Neutrophil (primary cell): ENCODE measurements at regions not wholly inside any gene's neighbourhood (a gene's known extent, or its start where the extent isn't known, plus 50 kb on each side); places are given as distances from the start of the nearest gene placed in this dataset.

Experiments
- H3K27ac ChIP-seq: fragments of 200-600 bp; sonication (generic); 2 replicates; pipeline ENCODE4 v1.5.1; 2016; ENCODE audit warnings: mild to moderate bottlenecking, moderate library complexity
- H3K27me3 ChIP-seq: fragments of 200-600 bp; sonication (generic); 2 replicates; pipeline ENCODE4 v1.6.0; 2016; ENCODE audit warnings: mild to moderate bottlenecking
- H3K36me3 ChIP-seq: fragments of 200-600 bp; sonication (generic); 2 replicates; pipeline ENCODE4 v1.5.1; 2017
- H3K4me1 ChIP-seq, 2 experiments: fragments of 200-600 bp in 1 of 2; sonication (generic) in 1 of 2; 1 replicate in 1 of 2; 2 replicates in 1 of 2; pipeline versions ENCODE4 v1.5.1 to v1.6.1; 2013 to 2016; ENCODE audit warnings: low read depth in 1 of 2, low read length in 1 of 2, mild to moderate bottlenecking in 1 of 2, moderate library complexity in 1 of 2; ENCODE audit not compliant: control insufficient read depth in 1 of 2, insufficient read depth in 1 of 2
- H3K4me3 ChIP-seq, 2 experiments: fragments of 200-600 bp in 1 of 2; sonication (generic) in 1 of 2; 1 replicate in 1 of 2; 2 replicates in 1 of 2; pipeline ENCODE4 v1.5.1; 2013 to 2016; ENCODE audit warnings: low read depth in 1 of 2, low read length in 1 of 2, mild to moderate bottlenecking in 1 of 2, moderate library complexity in 1 of 2
- H3K9me3 ChIP-seq: fragments of 200-600 bp; sonication (generic); 2 replicates; pipeline ENCODE4 v1.5.1; 2016
- TF ChIP-seq, protein P1 (sequence below): fragments of 200-600 bp; sonication (generic); IDR thresholded peaks from 2 replicates; pipeline ENCODE4 v1.5.1; 2016; ENCODE audit warnings: antibody characterized with exemption

GRCh38 chr5:166377756-166378155 lies 1913.7 kb upstream of the WWC1 start:
- Histone ChIP-seq H3K36me3 (no peaks in the 10 kb centered on the region), H3K27ac (no peak overlapping the region), H3K9me3 (no peaks in the 10 kb centered on the region), H3K4me3 (no peak overlapping the region), H3K27me3 (no peaks in the 10 kb centered on the region), H3K4me1 (no peaks in the 10 kb centered on the region)
- TF ChIP-seq, protein P1, sequence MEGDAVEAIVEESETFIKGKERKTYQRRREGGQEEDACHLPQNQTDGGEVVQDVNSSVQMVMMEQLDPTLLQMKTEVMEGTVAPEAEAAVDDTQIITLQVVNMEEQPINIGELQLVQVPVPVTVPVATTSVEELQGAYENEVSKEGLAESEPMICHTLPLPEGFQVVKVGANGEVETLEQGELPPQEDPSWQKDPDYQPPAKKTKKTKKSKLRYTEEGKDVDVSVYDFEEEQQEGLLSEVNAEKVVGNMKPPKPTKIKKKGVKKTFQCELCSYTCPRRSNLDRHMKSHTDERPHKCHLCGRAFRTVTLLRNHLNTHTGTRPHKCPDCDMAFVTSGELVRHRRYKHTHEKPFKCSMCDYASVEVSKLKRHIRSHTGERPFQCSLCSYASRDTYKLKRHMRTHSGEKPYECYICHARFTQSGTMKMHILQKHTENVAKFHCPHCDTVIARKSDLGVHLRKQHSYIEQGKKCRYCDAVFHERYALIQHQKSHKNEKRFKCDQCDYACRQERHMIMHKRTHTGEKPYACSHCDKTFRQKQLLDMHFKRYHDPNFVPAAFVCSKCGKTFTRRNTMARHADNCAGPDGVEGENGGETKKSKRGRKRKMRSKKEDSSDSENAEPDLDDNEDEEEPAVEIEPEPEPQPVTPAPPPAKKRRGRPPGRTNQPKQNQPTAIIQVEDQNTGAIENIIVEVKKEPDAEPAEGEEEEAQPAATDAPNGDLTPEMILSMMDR = no peak

GRCh38 chr5:166379517-166379916 lies 1911.9 kb upstream of the WWC1 start:
- Histone ChIP-seq H3K27ac (no peak overlapping the region), H3K4me3 (no peak overlapping the region), H3K4me1 (no peaks in the 10 kb centered on the region), H3K9me3 (no peaks in the 10 kb centered on the region), H3K36me3 (no peaks in the 10 kb centered on the region), H3K27me3 (no peaks in the 10 kb centered on the region)
- TF ChIP-seq, protein P1 = no peak

- H3K27me3 ChIP-seq = no peaks in the 10 kb centered on the region
- TF ChIP-seq, protein P1 = no peak
- H3K4me3 ChIP-seq = no peak overlapping the region
- H3K4me1 ChIP-seq = no peaks in the 10 kb centered on the region
- H3K27ac ChIP-seq = no peak overlapping the region
- H3K36me3 ChIP-seq = no peaks in the 10 kb centered on the region
- H3K9me3 ChIP-seq = no peaks in the 10 kb centered on the region
Measured at GRCh38 chr5:166382031-166382430, 1909.4 kb upstream of the WWC1 start.

- Histone ChIP-seq H3K27me3 (no peaks in the 10 kb centered on the region), H3K36me3 (no peaks in the 10 kb centered on the region), H3K9me3 (no peaks in the 10 kb centered on the region), H3K4me3 (no peak overlapping the region), H3K27ac (no peak overlapping the region), H3K4me1 (no peaks in the 10 kb centered on the region)
- TF ChIP-seq, protein P1 = no peak
Measured at GRCh38 chr5:166398131-166398530, 1893.3 kb upstream of the WWC1 start.

- no peaks in the 10 kb centered on the region for H3K4me1 ChIP-seq
- H3K27me3 ChIP-seq = no peaks in the 10 kb centered on the region
- TF ChIP-seq, protein P1 = no peak
- no peak overlapping the region for H3K4me3 ChIP-seq
- H3K36me3 ChIP-seq = no peaks in the 10 kb centered on the region
- no peaks in the 10 kb centered on the region for H3K9me3 ChIP-seq
- H3K27ac ChIP-seq = no peak overlapping the region
Measured at GRCh38 chr5:166399781-166400180, 1891.7 kb upstream of the WWC1 start.

- no peaks in the 10 kb centered on the region for H3K9me3 ChIP-seq
- no peak overlapping the region for H3K27ac ChIP-seq
- no peaks in the 10 kb centered on the region for H3K27me3 ChIP-seq
- H3K4me3 ChIP-seq = no peak overlapping the region
- TF ChIP-seq, protein P1 = no peak
- H3K4me1 ChIP-seq = no peaks in the 10 kb centered on the region
- no peaks in the 10 kb centered on the region for H3K36me3 ChIP-seq
Measured at GRCh38 chr5:166401391-166401790, 1890.1 kb upstream of the WWC1 start.
